CD8-positive, alpha-beta memory T cell (primary cell): ENCODE measurements at regions not wholly inside any gene's neighbourhood (a gene's known extent, or its start where the extent isn't known, plus 50 kb on each side); places are given as distances from the start of the nearest gene placed in this dataset.

Source experiments
- CTCF ChIA-PET: fragments of 350-600 bp; sonication (Branson Sonifier 250); formaldehyde crosslinking; loops from one replicate; lab custom pipeline; 2021; ENCODE audit warnings: antibody characterized with exemption; lab: Charles Lee
- POLR2A ChIA-PET: fragments of 350-600 bp; sonication (Branson Sonifier 250); formaldehyde crosslinking; loops from one replicate; lab custom pipeline; 2021; ENCODE audit warnings: antibody characterized with exemption; lab: Charles Lee
- DNase-seq, 5 donors: peaks; one replicate each; pipeline versions ENCODE4 v3.0.0 to v3.0.0-alpha.2; 2020 to 2022; ENCODE audit warnings: mixed read lengths in 1 of 5
- H3K27ac ChIP-seq: one replicate; pipeline ENCODE4 v1.7.0; 2013; ENCODE audit warnings: low read depth, mild to moderate bottlenecking, low read length, moderate library complexity
- H3K27me3 ChIP-seq: 2 replicates; pipeline ENCODE4 v1.7.0; 2013; ENCODE audit warnings: low read length, mild to moderate bottlenecking; ENCODE audit not compliant: insufficient read depth, poor library complexity, severe bottlenecking
- H3K36me3 ChIP-seq: 2 replicates; pipeline ENCODE4 v1.7.0; 2013; ENCODE audit warnings: mild to moderate bottlenecking, low read length, moderate library complexity; ENCODE audit not compliant: insufficient read depth
- H3K4me1 ChIP-seq: 2 replicates; pipeline ENCODE4 v1.7.0; 2013; ENCODE audit warnings: mild to moderate bottlenecking, low read length, moderate library complexity; ENCODE audit not compliant: insufficient read depth
- H3K4me3 ChIP-seq: 2 replicates; pipeline ENCODE4 v1.7.0; 2013; ENCODE audit warnings: mild to moderate bottlenecking, low read length
- H3K9me3 ChIP-seq: 2 replicates; pipeline ENCODE4 v1.7.0; 2013; ENCODE audit warnings: mild to moderate bottlenecking, low read length
- H3K27ac Mint-ChIP-seq, 8 donors: one replicate each; pipeline ENCODE4 v1.8.0; 2020 to 2021; ENCODE audit warnings: mixed read lengths in 8 of 8, mild to moderate bottlenecking in 6 of 8, inconsistent platforms in 3 of 8, moderate library complexity in 3 of 8
- H3K27me3 Mint-ChIP-seq, 2 donors: one replicate each; pipeline ENCODE4 v1.8.0; 2020 to 2021; ENCODE audit warnings: mixed read lengths in 2 of 2, mild to moderate bottlenecking in 1 of 2, moderate library complexity in 1 of 2
- H3K36me3 Mint-ChIP-seq, 3 donors: one replicate each; pipeline ENCODE4 v1.8.0; 2020 to 2021; ENCODE audit warnings: mixed read lengths in 3 of 3, inconsistent platforms in 1 of 3, mild to moderate bottlenecking in 1 of 3
- H3K4me1 Mint-ChIP-seq, 3 donors: one replicate each; pipeline ENCODE4 v1.8.0; 2020 to 2021; ENCODE audit warnings: mixed read lengths in 3 of 3, inconsistent platforms in 1 of 3, mild to moderate bottlenecking in 1 of 3
- H3K4me3 Mint-ChIP-seq, 7 donors: one replicate each; pipeline ENCODE4 v1.8.0; 2020 to 2021; ENCODE audit warnings: mixed read lengths in 7 of 7, mild to moderate bottlenecking in 6 of 7, moderate library complexity in 4 of 7, inconsistent platforms in 2 of 7
- H3K9me3 Mint-ChIP-seq, 5 donors: one replicate each; pipeline ENCODE4 v1.8.0; 2020 to 2022; ENCODE audit warnings: mixed read lengths in 5 of 5, mild to moderate bottlenecking in 3 of 5, moderate library complexity in 2 of 5, inconsistent platforms in 1 of 5

- Mint-ChIP-seq H3K4me1 (no peaks in the 10 kb centered on the region), H3K9me3 (no peaks in the 10 kb centered on the region), H3K27ac (no peak overlapping the region), H3K4me3 (no peak overlapping the region), H3K27me3 (peaks cover 3 to 22% of the 10 kb centered on the region in 2 donors), H3K36me3 (no peaks in the 10 kb centered on the region)
- Histone ChIP-seq H3K36me3 (no peaks in the 10 kb centered on the region), H3K9me3 (no peaks in the 10 kb centered on the region), H3K4me3 (no peak overlapping the region), H3K4me1 (no peaks in the 10 kb centered on the region), H3K27ac (no peak overlapping the region), H3K27me3 (no peaks in the 10 kb centered on the region)
- ChIA-PET CTCF (no interaction called here), POLR2A (no interaction called here)
- DNase-seq, result no peak
Observed at GRCh38 chr20:10739134-10739533, 65.3 kb upstream of the JAG1 start.

- no peak overlapping the region for H3K27ac ChIP-seq
- no peak for DNase-seq
- no peaks in the 10 kb centered on the region for H3K36me3 ChIP-seq
- no peak overlapping the region for H3K4me3 Mint-ChIP-seq
- H3K9me3 ChIP-seq, result no peaks in the 10 kb centered on the region
- ChIA-PET POLR2A (no interaction called here), CTCF (no interaction called here)
- peaks cover 3 to 21% of the 10 kb centered on the region in 2 donors for H3K27me3 Mint-ChIP-seq
- H3K4me1 ChIP-seq, result no peaks in the 10 kb centered on the region
- no peak overlapping the region for H3K27ac Mint-ChIP-seq
- H3K4me1 Mint-ChIP-seq, result no peaks in the 10 kb centered on the region
- no peak overlapping the region for H3K4me3 ChIP-seq
- H3K36me3 Mint-ChIP-seq, result no peaks in the 10 kb centered on the region
- no peaks in the 10 kb centered on the region for H3K27me3 ChIP-seq
- H3K9me3 Mint-ChIP-seq, result no peaks in the 10 kb centered on the region
Observed at GRCh38 chr20:10739566-10739965, 65.8 kb upstream of the JAG1 start.

GRCh38 chr20:10741060-10741459 is 67.3 kb upstream of the JAG1 start:
- Mint-ChIP-seq H3K36me3 (no peaks in the 10 kb centered on the region), H3K9me3 (no peaks in the 10 kb centered on the region), H3K4me1 (no peaks in the 10 kb centered on the region), H3K27ac (no peak overlapping the region), H3K27me3 (peaks cover 0 to 21% of the 10 kb centered on the region in 2 donors), H3K4me3 (no peak overlapping the region)
- CTCF ChIA-PET, result no interaction called here
- Histone ChIP-seq H3K27me3 (no peaks in the 10 kb centered on the region), H3K4me3 (no peak overlapping the region), H3K27ac (no peak overlapping the region), H3K9me3 (no peaks in the 10 kb centered on the region), H3K4me1 (no peaks in the 10 kb centered on the region), H3K36me3 (no peaks in the 10 kb centered on the region)
- no peak for DNase-seq
- POLR2A ChIA-PET, result no interaction called here

- Histone ChIP-seq H3K4me1 (no peaks in the 10 kb centered on the region), H3K27me3 (no peaks in the 10 kb centered on the region), H3K27ac (no peak overlapping the region), H3K4me3 (no peak overlapping the region), H3K36me3 (no peaks in the 10 kb centered on the region), H3K9me3 (no peaks in the 10 kb centered on the region)
- ChIA-PET CTCF (no interaction called here), POLR2A (no interaction called here)
- Mint-ChIP-seq H3K27ac (no peak overlapping the region), H3K4me3 (no peak overlapping the region), H3K36me3 (no peaks in the 10 kb centered on the region), H3K27me3 (peaks cover 2 to 19% of the 10 kb centered on the region in 2 donors), H3K4me1 (no peaks in the 10 kb centered on the region), H3K9me3 (peaks cover 0 to 2% (median 0%) of the 10 kb centered on the region in 5 donors)
- DNase-seq, result no peak
Observed at GRCh38 chr20:10745790-10746189, 72.0 kb upstream of the JAG1 start.

- peaks cover 0 to 2% (median 0%) of the 10 kb centered on the region in 5 donors for H3K9me3 Mint-ChIP-seq
- H3K4me3 Mint-ChIP-seq, result no peak overlapping the region
- peaks cover 2 to 14% of the 10 kb centered on the region in 2 donors for H3K27me3 Mint-ChIP-seq
Observed at GRCh38 chr20:10747019-10747418, 73.2 kb upstream of the JAG1 start.

GRCh38 chr20:10749084-10749483 is 75.3 kb upstream of the JAG1 start:
- Histone ChIP-seq H3K27me3 (no peaks in the 10 kb centered on the region), H3K4me3 (no peak overlapping the region), H3K36me3 (no peaks in the 10 kb centered on the region), H3K9me3 (no peaks in the 10 kb centered on the region), H3K4me1 (no peaks in the 10 kb centered on the region), H3K27ac (no peak overlapping the region)
- ChIA-PET CTCF (no interaction called here), POLR2A (no interaction called here)
- Mint-ChIP-seq H3K4me3 (no peak overlapping the region), H3K4me1 (no peaks in the 10 kb centered on the region), H3K36me3 (no peaks in the 10 kb centered on the region), H3K9me3 (peaks cover 0 to 2% (median 0%) of the 10 kb centered on the region in 5 donors), H3K27ac (no peak overlapping the region), H3K27me3 (peaks cover 2 to 7% of the 10 kb centered on the region in 2 donors)
- DNase-seq, result no peak

More at GRCh38 chr20:10747019-10747418, 73.2 kb upstream of the JAG1 start:
- Histone ChIP-seq H3K4me3 (no peak overlapping the region), H3K27me3 (no peaks in the 10 kb centered on the region), H3K27ac (no peak overlapping the region), H3K36me3 (no peaks in the 10 kb centered on the region), H3K4me1 (no peaks in the 10 kb centered on the region), H3K9me3 (no peaks in the 10 kb centered on the region)
- CTCF ChIA-PET, result no interaction called here
- H3K36me3 Mint-ChIP-seq, result no peaks in the 10 kb centered on the region
- no peak for DNase-seq
- POLR2A ChIA-PET, result no interaction called here
- H3K27ac Mint-ChIP-seq, result no peak overlapping the region
- no peaks in the 10 kb centered on the region for H3K4me1 Mint-ChIP-seq

GRCh38 chr20:10752206-10752605 is 78.4 kb upstream of the JAG1 start:
- Histone ChIP-seq H3K4me1 (no peaks in the 10 kb centered on the region), H3K27me3 (no peaks in the 10 kb centered on the region), H3K27ac (no peak overlapping the region), H3K36me3 (no peaks in the 10 kb centered on the region), H3K9me3 (no peaks in the 10 kb centered on the region), H3K4me3 (no peak overlapping the region)
- Mint-ChIP-seq H3K27ac (no peak overlapping the region), H3K36me3 (no peaks in the 10 kb centered on the region), H3K4me1 (no peaks in the 10 kb centered on the region), H3K27me3 (peaks cover 8 to 13% of the 10 kb centered on the region in 2 donors), H3K9me3 (peaks cover 0 to 2% (median 0%) of the 10 kb centered on the region in 5 donors), H3K4me3 (no peak overlapping the region)
- ChIA-PET POLR2A (no interaction called here), CTCF (no interaction called here)
- no peak for DNase-seq

- POLR2A ChIA-PET, result no interaction called here
- Mint-ChIP-seq H3K36me3 (no peaks in the 10 kb centered on the region), H3K4me1 (no peaks in the 10 kb centered on the region), H3K27ac (no peak overlapping the region), H3K27me3 (peaks cover 6 to 24% of the 10 kb centered on the region in 2 donors), H3K9me3 (peaks cover 0 to 4% (median 0%) of the 10 kb centered on the region in 5 donors), H3K4me3 (no peak overlapping the region)
- no peaks in the 10 kb centered on the region for H3K36me3 ChIP-seq
- CTCF ChIA-PET, result no interaction called here
- H3K9me3 ChIP-seq, result no peaks in the 10 kb centered on the region
- no peak for DNase-seq
- no peak overlapping the region for H3K4me3 ChIP-seq
- H3K4me1 ChIP-seq, result no peaks in the 10 kb centered on the region
- no peak overlapping the region for H3K27ac ChIP-seq
- H3K27me3 ChIP-seq, result no peaks in the 10 kb centered on the region
Observed at GRCh38 chr20:10754824-10755223, 81.0 kb upstream of the JAG1 start.

GRCh38 chr20:10758446-10758845 is 84.6 kb upstream of the JAG1 start:
- Histone ChIP-seq H3K4me1 (no peaks in the 10 kb centered on the region), H3K9me3 (no peaks in the 10 kb centered on the region), H3K27me3 (no peaks in the 10 kb centered on the region), H3K4me3 (no peak overlapping the region), H3K36me3 (no peaks in the 10 kb centered on the region), H3K27ac (no peak overlapping the region)
- CTCF ChIA-PET, result no interaction called here
- Mint-ChIP-seq H3K27ac (no peak overlapping the region), H3K36me3 (no peaks in the 10 kb centered on the region), H3K4me3 (no peak overlapping the region), H3K4me1 (no peaks in the 10 kb centered on the region), H3K9me3 (peaks cover 0 to 4% (median 0%) of the 10 kb centered on the region in 5 donors), H3K27me3 (peaks cover 6 to 17% of the 10 kb centered on the region in 2 donors)
- POLR2A ChIA-PET, result no interaction called here
- no peak for DNase-seq
